ENCODE measurements at regions not wholly inside any gene's neighbourhood (a gene's known extent, or its start where the extent isn't known, plus 50 kb on each side); places are given as distances from the start of the nearest gene placed in this dataset.

DNA sequence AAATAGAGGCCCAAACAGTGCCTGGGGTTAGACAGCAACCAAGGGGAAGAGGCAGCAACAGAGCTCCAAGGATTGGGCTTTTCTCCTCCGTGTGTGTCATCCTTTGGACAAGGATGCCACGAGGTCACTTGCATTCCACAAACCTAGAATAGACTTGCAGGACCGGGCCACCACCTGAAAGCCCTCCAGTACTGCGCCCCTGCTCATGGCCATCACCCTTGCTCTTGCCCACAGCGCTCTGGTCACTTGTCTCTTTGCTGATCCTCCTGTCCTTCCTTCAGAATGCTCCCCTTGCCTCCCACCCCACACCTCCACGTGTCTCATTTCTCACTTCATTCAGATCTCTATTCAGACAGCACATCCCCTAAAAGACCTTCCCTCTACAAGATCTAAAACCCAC, 247.4 kb downstream of the MATN1 start:
- TF ChIP-seq GATA3 (IDR thresholded peaks at IDR 0.05; ENCODE audit: low read depth, low read length): no peak
- TF ChIP-seq GATA2 (IDR thresholded peaks at IDR 0.05; ENCODE audit: low read depth, low read length): no peak

DNA sequence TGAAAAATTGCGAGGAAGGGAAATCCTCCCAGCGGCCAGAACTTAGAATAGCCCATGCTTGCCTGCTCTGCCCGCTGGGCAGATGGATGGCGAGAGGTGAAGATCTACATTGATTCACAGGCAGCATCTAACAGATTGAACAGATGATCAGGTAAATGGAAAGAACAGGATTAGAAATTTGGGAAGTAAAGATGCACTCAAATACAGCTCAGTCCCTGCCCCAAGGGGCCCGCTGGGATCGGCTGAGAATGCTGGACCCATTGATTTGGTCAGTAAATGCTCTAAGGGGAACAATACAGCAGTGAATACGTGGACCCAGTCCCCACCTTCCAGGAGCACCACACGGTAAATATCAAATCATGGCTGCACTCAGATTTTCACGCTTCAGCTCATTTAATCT, 248.2 kb downstream of the MATN1 start:
- TF ChIP-seq GATA2 (IDR thresholded peaks at IDR 0.05; ENCODE audit: low read depth, low read length) (no peak), GATA3 (IDR thresholded peaks at IDR 0.05; ENCODE audit: low read depth, low read length) (no peak)

DNA sequence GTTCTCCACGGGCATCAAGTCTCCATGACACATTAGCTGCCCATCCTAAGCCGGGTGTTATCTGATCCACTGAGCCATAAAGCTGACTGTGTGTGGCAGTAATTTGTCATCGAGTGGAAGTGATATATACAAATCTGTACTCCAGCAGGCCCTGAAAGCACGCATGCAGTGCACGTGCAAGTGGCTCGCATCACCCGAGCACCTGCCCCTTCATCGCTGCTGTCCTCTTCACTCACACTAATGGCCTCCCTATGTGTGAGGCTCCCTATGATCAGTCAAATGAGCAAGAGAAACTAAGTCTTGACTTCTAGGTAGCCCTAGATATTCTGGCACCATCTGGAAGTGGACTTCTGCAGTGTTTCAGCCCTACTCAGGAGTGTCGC, 248.6 kb downstream of the MATN1 start:
- no peak for TF ChIP-seq GATA3 (IDR thresholded peaks at IDR 0.05; ENCODE audit: low read depth, low read length)
- no peak for TF ChIP-seq GATA2 (IDR thresholded peaks at IDR 0.05; ENCODE audit: low read depth, low read length)

DNA sequence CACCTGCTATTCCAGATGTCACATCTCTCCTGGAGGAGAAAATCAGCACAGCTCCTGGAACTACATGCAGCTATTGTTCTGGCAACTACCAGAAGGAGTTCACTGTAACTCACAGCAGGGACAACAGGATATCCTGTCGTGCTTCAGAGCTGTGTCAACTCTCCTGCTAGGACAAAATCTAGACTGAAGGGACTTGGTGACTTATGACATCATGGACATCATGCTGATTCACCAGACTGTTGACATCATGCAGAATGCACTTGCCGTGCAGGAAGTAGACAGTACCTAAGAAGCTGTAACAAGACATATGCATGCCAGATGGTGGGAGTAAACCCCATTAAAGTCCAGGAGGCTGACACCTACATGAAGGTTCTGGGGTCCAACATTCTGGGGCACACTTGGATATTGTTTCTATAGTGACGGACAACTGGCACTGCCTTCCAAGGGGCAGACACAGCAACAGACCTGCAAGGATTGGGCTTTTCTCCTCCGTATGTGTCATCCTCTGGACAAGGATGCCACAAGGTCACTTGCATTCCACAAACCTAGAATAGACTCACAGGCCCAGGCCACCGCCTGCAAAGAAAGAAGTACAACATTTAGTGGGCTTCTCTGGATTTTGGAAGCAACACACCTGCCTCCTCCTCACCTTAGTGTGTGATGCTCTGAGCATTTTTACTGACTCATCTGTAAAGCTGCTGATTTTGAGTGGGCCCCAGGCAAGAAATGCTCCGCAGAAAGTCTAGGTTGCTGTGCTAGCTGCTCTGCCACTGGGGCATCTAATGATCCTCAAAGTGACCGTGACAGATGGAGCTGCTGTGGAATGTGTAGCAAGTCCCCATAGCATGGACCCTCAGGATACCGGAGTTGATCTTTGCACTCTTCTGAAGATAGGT, 249.2 kb downstream of the MATN1 start:
- TF ChIP-seq GATA2 (IDR thresholded peaks at IDR 0.05; ENCODE audit: low read depth, low read length): no peak
- TF ChIP-seq GATA3 (IDR thresholded peaks at IDR 0.05; ENCODE audit: low read depth, low read length): no peak

GRCh38 chr1:30472526-30472925, 250.9 kb downstream of the MATN1 start:
- TF ChIP-seq GATA3 (IDR thresholded peaks at IDR 0.05; ENCODE audit: low read depth, low read length) (no peak), GATA2 (IDR thresholded peaks at IDR 0.05; ENCODE audit: low read depth, low read length) (no peak)

GRCh38 chr1:30472009-30472408, 251.4 kb downstream of the MATN1 start:
- TF ChIP-seq GATA3 (IDR thresholded peaks at IDR 0.05; ENCODE audit: low read depth, low read length) (no peak), GATA2 (IDR thresholded peaks at IDR 0.05; ENCODE audit: low read depth, low read length) (no peak)

GRCh38 chr1:30471307-30471706, 252.1 kb downstream of the MATN1 start:
- no peak for TF ChIP-seq GATA3 (IDR thresholded peaks at IDR 0.05; ENCODE audit: low read depth, low read length)
- TF ChIP-seq GATA2 (IDR thresholded peaks at IDR 0.05; ENCODE audit: low read depth, low read length): no peak

DNA sequence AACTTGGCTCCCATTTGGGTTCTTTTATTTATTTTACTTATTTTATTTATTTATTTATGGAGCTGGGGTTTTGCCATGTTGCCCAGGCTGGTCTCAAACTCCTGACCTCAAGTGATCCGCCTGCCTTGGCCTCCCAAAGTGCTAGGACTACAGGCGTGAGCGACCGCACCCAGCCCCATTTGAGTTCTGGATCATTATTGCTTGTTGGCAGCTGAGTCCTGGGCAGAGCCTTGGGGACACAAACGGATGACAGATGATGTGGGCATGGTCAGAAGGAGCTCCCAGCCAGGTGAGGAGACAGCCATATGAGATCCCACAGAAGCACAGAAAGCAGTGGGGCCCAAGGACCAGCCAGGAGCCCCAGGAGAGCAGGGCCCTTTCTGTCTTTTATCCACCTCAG, 254.0 kb downstream of the MATN1 start:
- no peak for TF ChIP-seq GATA2 (IDR thresholded peaks at IDR 0.05; ENCODE audit: low read depth, low read length)
- no peak for TF ChIP-seq GATA3 (IDR thresholded peaks at IDR 0.05; ENCODE audit: low read depth, low read length)

GRCh38 chr1:30467101-30467500, 256.3 kb downstream of the MATN1 start:
- TF ChIP-seq GATA3 (IDR thresholded peaks at IDR 0.05; ENCODE audit: low read depth, low read length) (no peak), GATA2 (IDR thresholded peaks at IDR 0.05; ENCODE audit: low read depth, low read length) (no peak)

- no peak for TF ChIP-seq GATA3 (IDR thresholded peaks at IDR 0.05; ENCODE audit: low read depth, low read length)
- TF ChIP-seq GATA2 (IDR thresholded peaks at IDR 0.05; ENCODE audit: low read depth, low read length): no peak
These were observed 256.8 kb downstream of the MATN1 start for GRCh38 chr1:30466610-30467009.

- TF ChIP-seq GATA2 (IDR thresholded peaks at IDR 0.05; ENCODE audit: low read depth, low read length) (no peak), GATA3 (IDR thresholded peaks at IDR 0.05; ENCODE audit: low read depth, low read length) (no peak)
These were observed 257.4 kb downstream of the MATN1 start for GRCh38 chr1:30466026-30466425.

DNA sequence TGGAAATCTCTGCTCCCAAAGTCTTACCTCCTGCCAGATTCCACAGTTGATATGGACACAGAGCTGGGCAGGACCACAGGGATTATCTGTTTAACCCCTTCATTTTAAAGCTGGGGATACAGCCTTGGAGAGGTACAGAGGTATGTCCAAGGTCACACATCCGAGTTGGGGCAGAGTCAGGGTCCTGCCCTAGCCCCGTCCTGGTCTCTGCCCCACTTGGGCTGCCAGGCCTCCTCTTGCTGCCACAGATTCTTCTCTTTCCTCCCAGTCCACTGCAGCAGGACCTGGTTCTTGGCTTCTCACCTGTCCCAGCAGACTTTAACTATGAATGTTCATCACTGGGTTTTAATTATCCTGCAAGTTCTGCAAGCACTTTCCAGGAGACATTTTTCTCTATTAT, 258.3 kb downstream of the MATN1 start:
- TF ChIP-seq GATA2 (IDR thresholded peaks at IDR 0.05; ENCODE audit: low read depth, low read length) (no peak), GATA3 (IDR thresholded peaks at IDR 0.05; ENCODE audit: low read depth, low read length) (no peak)

GRCh38 chr1:30464187-30464617, 259.2 kb downstream of the MATN1 start:
- TF ChIP-seq GATA3 (IDR thresholded peaks at IDR 0.05; ENCODE audit: low read depth, low read length) (no peak), GATA2 (IDR thresholded peaks at IDR 0.05; ENCODE audit: low read depth, low read length) (no peak)

- no peak for TF ChIP-seq GATA2 (IDR thresholded peaks at IDR 0.05; ENCODE audit: low read depth, low read length)
- TF ChIP-seq GATA3 (IDR thresholded peaks at IDR 0.05; ENCODE audit: low read depth, low read length): no peak
These were observed 260.5 kb downstream of the MATN1 start for GRCh38 chr1:30462826-30463425.

GRCh38 chr1:30462166-30462565, 261.2 kb downstream of the MATN1 start:
- TF ChIP-seq GATA2 (IDR thresholded peaks at IDR 0.05; ENCODE audit: low read depth, low read length): no peak
- no peak for TF ChIP-seq GATA3 (IDR thresholded peaks at IDR 0.05; ENCODE audit: low read depth, low read length)

Data from SH-SY5Y (cell line).